B cell (primary cell): ENCODE measurements at regions not wholly inside any gene's neighbourhood (a gene's known extent, or its start where the extent isn't known, plus 50 kb on each side); places are given as distances from the start of the nearest gene placed in this dataset.

Source experiments
- EZH2 ChIP-seq: IDR thresholded peaks from 2 replicates; pipeline ENCODE4 v1.6.1; 2012; ENCODE audit warnings: borderline replicate concordance, low read depth, mild to moderate bottlenecking, moderate library complexity, low read length; ENCODE audit not compliant: insufficient read depth, poor library complexity, severe bottlenecking
- TF ChIP-seq, protein P1 (sequence below): fragments of 200-600 bp; IDR thresholded peaks from one replicate; pipeline ENCODE4 v1.8.0; 2022; ENCODE audit warnings: antibody characterized with exemption, mild to moderate bottlenecking

DNA sequence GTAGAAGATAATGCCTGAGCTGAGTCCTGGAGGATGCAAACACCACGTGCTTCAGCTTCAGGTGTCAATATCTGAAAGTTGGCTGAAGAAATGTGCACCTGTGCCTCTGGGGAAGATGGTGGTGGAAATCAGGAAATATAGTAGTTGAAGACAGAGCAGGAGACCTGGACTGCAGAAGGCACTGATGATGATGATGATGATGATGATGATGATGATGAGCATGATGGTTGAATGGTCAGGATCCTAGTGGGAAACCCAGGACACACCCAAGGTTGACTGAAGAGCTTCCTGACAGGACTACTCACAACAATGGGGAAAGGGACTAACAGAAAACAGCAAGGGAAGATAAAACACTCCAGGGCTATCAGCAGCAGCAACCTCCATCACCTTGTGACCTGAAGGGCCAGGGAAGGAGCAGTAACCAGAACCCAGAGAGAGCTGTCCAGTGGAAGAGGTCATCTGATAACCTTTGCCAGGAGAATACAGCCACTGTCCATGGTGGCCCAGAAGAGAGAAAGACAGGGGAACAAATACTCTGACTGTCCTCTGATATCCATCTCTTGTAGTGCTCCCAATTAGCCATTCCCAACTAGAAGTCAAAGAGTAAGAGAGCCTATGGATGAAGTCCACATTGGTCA lies 170.3 kb downstream of the TSHZ3 start:
- TF ChIP-seq, protein P1, sequence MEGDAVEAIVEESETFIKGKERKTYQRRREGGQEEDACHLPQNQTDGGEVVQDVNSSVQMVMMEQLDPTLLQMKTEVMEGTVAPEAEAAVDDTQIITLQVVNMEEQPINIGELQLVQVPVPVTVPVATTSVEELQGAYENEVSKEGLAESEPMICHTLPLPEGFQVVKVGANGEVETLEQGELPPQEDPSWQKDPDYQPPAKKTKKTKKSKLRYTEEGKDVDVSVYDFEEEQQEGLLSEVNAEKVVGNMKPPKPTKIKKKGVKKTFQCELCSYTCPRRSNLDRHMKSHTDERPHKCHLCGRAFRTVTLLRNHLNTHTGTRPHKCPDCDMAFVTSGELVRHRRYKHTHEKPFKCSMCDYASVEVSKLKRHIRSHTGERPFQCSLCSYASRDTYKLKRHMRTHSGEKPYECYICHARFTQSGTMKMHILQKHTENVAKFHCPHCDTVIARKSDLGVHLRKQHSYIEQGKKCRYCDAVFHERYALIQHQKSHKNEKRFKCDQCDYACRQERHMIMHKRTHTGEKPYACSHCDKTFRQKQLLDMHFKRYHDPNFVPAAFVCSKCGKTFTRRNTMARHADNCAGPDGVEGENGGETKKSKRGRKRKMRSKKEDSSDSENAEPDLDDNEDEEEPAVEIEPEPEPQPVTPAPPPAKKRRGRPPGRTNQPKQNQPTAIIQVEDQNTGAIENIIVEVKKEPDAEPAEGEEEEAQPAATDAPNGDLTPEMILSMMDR = no peak
- no peak for TF ChIP-seq EZH2
